SK-N-MC (cell line): ENCODE measurements at regions not wholly inside any gene's neighbourhood (a gene's known extent, or its start where the extent isn't known, plus 50 kb on each side); places are given as distances from the start of the nearest gene placed in this dataset.

Experiments
- EZH2 ChIP-seq: fragments of 200-600 bp; sonication (generic); IDR thresholded peaks from one replicate; pipeline ENCODE4 v1.6.1; 2017; ENCODE audit warnings: antibody characterized with exemption
- FOXP2 ChIP-seq: optimal IDR thresholded peaks from 2 replicates; pipeline ENCODE3; 2011; ENCODE audit warnings: mild to moderate bottlenecking, moderate library complexity; ENCODE audit not compliant: insufficient read depth; ENCODE audit errors: extremely low read length, control extremely low read depth
- POLR2AphosphoS5 ChIP-seq: IDR thresholded peaks from 2 replicates; pipeline ENCODE4 v1.6.1; 2012; ENCODE audit warnings: mild to moderate bottlenecking, low read depth, low read length, borderline replicate concordance

GRCh38 chr5:3376611-3377010 lies 219.0 kb upstream of the IRX1 start:
- TF ChIP-seq POLR2AphosphoS5 (no peak), EZH2 (no peak), FOXP2 (no peak)
